ENCODE measurements at regions not wholly inside any gene's neighbourhood (a gene's known extent, or its start where the extent isn't known, plus 50 kb on each side); places are given as distances from the start of the nearest gene placed in this dataset.

DNA sequence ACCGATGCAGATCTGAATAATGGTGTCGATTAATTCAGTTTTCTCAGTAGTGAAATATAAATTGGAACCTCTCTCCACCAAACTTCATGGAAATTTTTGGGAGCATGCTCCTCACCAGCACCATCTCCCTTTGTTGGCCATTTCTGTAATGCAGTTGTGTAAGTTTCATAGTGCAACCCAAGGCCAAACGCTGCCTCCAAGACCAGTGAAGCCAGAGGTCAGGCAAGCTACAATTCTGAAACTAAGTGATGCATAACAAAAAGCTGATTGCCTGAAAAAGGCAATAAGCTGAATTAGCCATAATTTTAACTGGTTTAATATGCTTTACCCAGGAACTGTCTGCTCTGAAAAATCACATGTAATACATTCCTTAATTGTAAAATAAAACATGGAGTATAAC lies 138.3 kb upstream of the TACR1 start:
- ATAC-seq (ENCODE audit: insufficient number of reproducible peaks, low FRiP score, low read depth): no peak
- DNase-seq (ENCODE audit: low spot score): no peak
- TF ChIP-seq, protein P1, sequence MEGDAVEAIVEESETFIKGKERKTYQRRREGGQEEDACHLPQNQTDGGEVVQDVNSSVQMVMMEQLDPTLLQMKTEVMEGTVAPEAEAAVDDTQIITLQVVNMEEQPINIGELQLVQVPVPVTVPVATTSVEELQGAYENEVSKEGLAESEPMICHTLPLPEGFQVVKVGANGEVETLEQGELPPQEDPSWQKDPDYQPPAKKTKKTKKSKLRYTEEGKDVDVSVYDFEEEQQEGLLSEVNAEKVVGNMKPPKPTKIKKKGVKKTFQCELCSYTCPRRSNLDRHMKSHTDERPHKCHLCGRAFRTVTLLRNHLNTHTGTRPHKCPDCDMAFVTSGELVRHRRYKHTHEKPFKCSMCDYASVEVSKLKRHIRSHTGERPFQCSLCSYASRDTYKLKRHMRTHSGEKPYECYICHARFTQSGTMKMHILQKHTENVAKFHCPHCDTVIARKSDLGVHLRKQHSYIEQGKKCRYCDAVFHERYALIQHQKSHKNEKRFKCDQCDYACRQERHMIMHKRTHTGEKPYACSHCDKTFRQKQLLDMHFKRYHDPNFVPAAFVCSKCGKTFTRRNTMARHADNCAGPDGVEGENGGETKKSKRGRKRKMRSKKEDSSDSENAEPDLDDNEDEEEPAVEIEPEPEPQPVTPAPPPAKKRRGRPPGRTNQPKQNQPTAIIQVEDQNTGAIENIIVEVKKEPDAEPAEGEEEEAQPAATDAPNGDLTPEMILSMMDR (IDR thresholded peaks at IDR 0.05): no peak

DNA sequence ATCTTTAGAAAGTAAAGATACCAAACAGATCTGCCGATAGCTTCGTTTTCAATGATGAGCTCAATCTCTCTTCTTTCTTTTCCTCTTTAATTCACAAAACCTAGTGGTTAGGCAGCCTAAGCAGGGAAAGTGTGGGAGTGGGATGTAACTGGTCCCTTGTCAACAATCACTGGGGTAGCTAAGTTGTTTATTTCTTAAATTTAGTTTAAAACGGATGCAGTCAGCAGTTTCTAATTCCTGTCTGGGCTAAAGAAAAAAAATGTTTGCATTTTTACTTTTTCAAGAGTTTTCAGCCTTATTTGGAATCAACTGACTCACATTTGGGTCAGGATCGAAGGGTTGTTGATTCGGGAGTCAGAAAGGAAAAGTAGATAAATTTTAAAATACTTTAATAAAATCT lies 137.7 kb upstream of the TACR1 start:
- DNase-seq (ENCODE audit: low spot score): no peak
- H3K27me3 ChIP-seq (replicated peaks; ENCODE audit: insufficient read depth): no peaks in the 10 kb centered on the region
- no peak overlapping the region for H3K4me3 ChIP-seq
- H3K9me3 ChIP-seq: no peaks in the 10 kb centered on the region
- no peak overlapping the region for H3K27ac ChIP-seq
- no peak for ATAC-seq (ENCODE audit: insufficient number of reproducible peaks, low FRiP score, low read depth)
- no peaks in the 10 kb centered on the region for H3K4me1 ChIP-seq (ENCODE audit: control insufficient read depth in 1 of 2, low read depth in 2 of 2)
- TF ChIP-seq, protein P1 (IDR thresholded peaks at IDR 0.05): no peak
- H3K36me3 ChIP-seq: no peaks in the 10 kb centered on the region

More for the DNA sequence above, 138.3 kb upstream of the TACR1 start:
- no peaks in the 10 kb centered on the region for H3K36me3 ChIP-seq
- no peak overlapping the region for H3K27ac ChIP-seq
- H3K4me3 ChIP-seq: no peak overlapping the region
- H3K4me1 ChIP-seq (ENCODE audit: control insufficient read depth in 1 of 2, low read depth in 2 of 2): no peaks in the 10 kb centered on the region
- no peaks in the 10 kb centered on the region for H3K27me3 ChIP-seq (replicated peaks; ENCODE audit: insufficient read depth)
- no peaks in the 10 kb centered on the region for H3K9me3 ChIP-seq

DNA sequence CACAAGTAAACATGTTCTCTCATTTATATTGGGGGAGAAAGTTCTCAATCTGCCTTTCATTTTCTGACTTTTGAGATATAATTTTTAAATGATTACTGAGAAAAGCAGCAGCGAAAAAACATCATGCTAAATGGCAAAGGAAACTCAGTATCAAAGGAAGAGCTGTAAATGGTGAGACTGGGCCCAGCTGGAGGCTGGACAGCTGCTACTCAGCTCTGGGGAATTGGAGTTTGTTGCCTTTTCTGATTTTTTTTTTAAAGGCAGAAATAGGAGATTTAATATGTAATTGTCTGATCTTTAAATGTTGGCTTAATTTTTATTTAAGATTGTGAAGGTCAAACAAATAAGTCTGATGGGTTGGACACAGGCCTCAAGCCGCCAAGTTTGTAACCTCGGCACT lies 137.1 kb upstream of the TACR1 start:
- Histone ChIP-seq H3K4me3 (no peak overlapping the region), H3K27ac (no peak overlapping the region), H3K9me3 (no peaks in the 10 kb centered on the region), H3K36me3 (no peaks in the 10 kb centered on the region), H3K4me1 (ENCODE audit: control insufficient read depth in 1 of 2, low read depth in 2 of 2) (no peaks in the 10 kb centered on the region), H3K27me3 (replicated peaks; ENCODE audit: insufficient read depth) (no peaks in the 10 kb centered on the region)
- TF ChIP-seq, protein P1 (IDR thresholded peaks at IDR 0.05): no peak
- ATAC-seq (ENCODE audit: insufficient number of reproducible peaks, low FRiP score, low read depth) (no peak), DNase-seq (ENCODE audit: low spot score) (no peak)

DNA sequence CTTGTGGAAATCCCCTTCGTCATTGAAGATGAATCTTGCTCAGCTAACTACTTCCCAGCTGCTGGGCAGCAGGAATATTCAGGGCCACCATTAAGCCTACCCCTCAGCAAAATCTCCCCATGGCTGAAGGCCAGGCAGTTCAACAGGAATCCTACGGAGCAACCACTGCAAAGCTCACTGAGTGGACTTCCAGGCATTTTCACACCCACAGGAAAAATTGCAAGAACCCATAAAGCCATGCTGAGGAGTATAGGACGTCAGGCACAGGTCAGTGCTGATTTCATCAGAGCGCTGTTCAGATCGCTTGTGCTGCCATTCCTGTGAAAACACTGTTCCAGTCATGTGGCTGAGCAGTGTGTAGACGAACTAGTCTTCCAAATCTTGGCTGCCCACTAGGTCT lies 134.8 kb upstream of the TACR1 start:
- no peak for DNase-seq (ENCODE audit: low spot score)
- ATAC-seq (ENCODE audit: insufficient number of reproducible peaks, low FRiP score, low read depth): no peak
- H3K4me3 ChIP-seq: no peak overlapping the region
- no peaks in the 10 kb centered on the region for H3K4me1 ChIP-seq (ENCODE audit: control insufficient read depth in 1 of 2, low read depth in 2 of 2)
- H3K27me3 ChIP-seq (replicated peaks; ENCODE audit: insufficient read depth): no peaks in the 10 kb centered on the region
- H3K9me3 ChIP-seq: no peaks in the 10 kb centered on the region
- no peak overlapping the region for H3K27ac ChIP-seq
- TF ChIP-seq, protein P1 (IDR thresholded peaks at IDR 0.05): no peak
- no peaks in the 10 kb centered on the region for H3K36me3 ChIP-seq

DNA sequence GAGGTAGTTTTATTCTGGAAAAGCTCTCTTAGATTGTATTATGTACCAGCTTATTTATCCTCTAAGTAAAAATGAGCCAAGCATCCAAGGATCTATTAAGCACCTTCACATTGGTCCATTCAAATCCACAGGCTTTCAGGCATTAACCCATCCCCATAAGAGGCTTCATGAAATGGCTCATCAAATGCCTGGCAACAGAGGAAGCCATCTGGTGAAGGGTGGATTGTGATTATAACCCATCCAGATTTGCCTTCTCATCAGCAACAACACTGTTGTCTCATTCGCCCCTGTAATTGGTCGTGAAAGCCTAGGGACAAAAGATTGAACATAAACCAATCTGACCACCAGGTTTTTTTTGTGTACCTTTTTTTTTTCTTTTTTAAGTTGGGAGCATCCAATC lies 134.3 kb upstream of the TACR1 start:
- Histone ChIP-seq H3K36me3 (no peaks in the 10 kb centered on the region), H3K9me3 (no peaks in the 10 kb centered on the region), H3K27ac (no peak overlapping the region), H3K4me1 (ENCODE audit: control insufficient read depth in 1 of 2, low read depth in 2 of 2) (no peaks in the 10 kb centered on the region), H3K27me3 (replicated peaks; ENCODE audit: insufficient read depth) (no peaks in the 10 kb centered on the region), H3K4me3 (no peak overlapping the region)
- TF ChIP-seq, protein P1 (IDR thresholded peaks at IDR 0.05): no peak
- no peak for DNase-seq (ENCODE audit: low spot score)
- ATAC-seq (ENCODE audit: insufficient number of reproducible peaks, low FRiP score, low read depth): no peak

Data from thoracic aorta (tissue), 2 donors.